Immature natural killer cell (primary cell): ENCODE measurements at regions not wholly inside any gene's neighbourhood (a gene's known extent, or its start where the extent isn't known, plus 50 kb on each side); places are given as distances from the start of the nearest gene placed in this dataset.

Source experiments
- DNase-seq, 3 donors: peaks; one replicate each; pipeline ENCODE4 v3.0.0; 2022; ENCODE audit warnings: mixed read lengths in 1 of 3
- H3K27ac Mint-ChIP-seq, 6 donors: one replicate each; pipeline ENCODE4 v1.8.0; 2020; ENCODE audit warnings: mixed read lengths in 6 of 6, mild to moderate bottlenecking in 5 of 6, inconsistent platforms in 4 of 6, moderate library complexity in 3 of 6
- H3K27me3 Mint-ChIP-seq, 3 donors: one replicate each; pipeline ENCODE4 v1.8.0; 2020 to 2021; ENCODE audit warnings: low read depth in 3 of 3, mild to moderate bottlenecking in 3 of 3, mixed read lengths in 3 of 3, moderate library complexity in 3 of 3, inconsistent platforms in 1 of 3
- H3K36me3 Mint-ChIP-seq, 3 donors: one replicate each; pipeline ENCODE4 v1.8.0; 2020; ENCODE audit warnings: mixed read lengths in 3 of 3, inconsistent platforms in 2 of 3, mild to moderate bottlenecking in 2 of 3
- H3K4me1 Mint-ChIP-seq, 2 donors: one replicate each; pipeline ENCODE4 v1.8.0; 2020; ENCODE audit warnings: inconsistent platforms in 2 of 2, mild to moderate bottlenecking in 2 of 2, mixed read lengths in 2 of 2, moderate library complexity in 1 of 2
- H3K4me3 Mint-ChIP-seq, 5 donors: one replicate each; pipeline ENCODE4 v1.8.0; 2020; ENCODE audit warnings: mild to moderate bottlenecking in 5 of 5, mixed read lengths in 5 of 5, inconsistent platforms in 3 of 5, moderate library complexity in 3 of 5
- H3K9me3 Mint-ChIP-seq, 6 donors: one replicate each; pipeline ENCODE4 v1.8.0; 2020; ENCODE audit warnings: mild to moderate bottlenecking in 6 of 6, mixed read lengths in 6 of 6, inconsistent platforms in 4 of 6, moderate library complexity in 3 of 6

GRCh38 chr1:103259982-103260381 is 151.7 kb upstream of the COL11A1 start:
- no peaks in the 10 kb centered on the region for H3K4me1 Mint-ChIP-seq
- no peaks in the 10 kb centered on the region for H3K36me3 Mint-ChIP-seq
- H3K27ac Mint-ChIP-seq: no peak overlapping the region
- peaks cover 0 to 7% (median under 1%) of the 10 kb centered on the region in 6 donors for H3K9me3 Mint-ChIP-seq
- H3K4me3 Mint-ChIP-seq: no peak overlapping the region
- peaks cover 0 to 2% (median 0%) of the 10 kb centered on the region in 3 donors for H3K27me3 Mint-ChIP-seq
- no peak for DNase-seq

- Mint-ChIP-seq H3K27me3 (no peaks in the 10 kb centered on the region), H3K9me3 (peaks cover 0 to 7% (median 2%) of the 10 kb centered on the region in 6 donors), H3K4me3 (no peak overlapping the region), H3K36me3 (no peaks in the 10 kb centered on the region), H3K27ac (no peak overlapping the region), H3K4me1 (no peaks in the 10 kb centered on the region)
- no peak for DNase-seq
Observed at GRCh38 chr1:103256490-103256889, 148.2 kb upstream of the COL11A1 start.

DNA sequence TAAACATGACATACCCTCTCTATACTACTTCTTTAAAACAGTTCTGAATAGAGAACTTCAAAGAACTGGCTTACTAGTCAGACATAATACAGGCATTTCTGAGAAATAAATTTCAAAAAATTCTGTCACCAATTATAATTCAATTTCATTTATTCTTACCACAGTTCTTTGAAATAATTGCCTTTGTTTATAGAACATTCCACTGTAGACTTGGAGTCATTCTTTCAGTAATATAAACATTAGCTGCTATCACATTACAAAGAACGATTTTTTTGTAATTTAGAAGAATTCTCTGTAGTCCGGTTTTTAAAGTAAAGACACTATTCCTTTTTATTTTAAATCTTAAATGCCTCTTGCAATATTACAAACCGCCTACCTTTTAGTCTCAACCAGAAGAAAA is 146.4 kb upstream of the COL11A1 start:
- Mint-ChIP-seq H3K27ac (no peak overlapping the region), H3K9me3 (peaks cover 0 to 6% (median 2%) of the 10 kb centered on the region in 6 donors), H3K4me3 (no peak overlapping the region), H3K4me1 (no peaks in the 10 kb centered on the region), H3K36me3 (no peaks in the 10 kb centered on the region), H3K27me3 (no peaks in the 10 kb centered on the region)
- DNase-seq: no peak

DNA sequence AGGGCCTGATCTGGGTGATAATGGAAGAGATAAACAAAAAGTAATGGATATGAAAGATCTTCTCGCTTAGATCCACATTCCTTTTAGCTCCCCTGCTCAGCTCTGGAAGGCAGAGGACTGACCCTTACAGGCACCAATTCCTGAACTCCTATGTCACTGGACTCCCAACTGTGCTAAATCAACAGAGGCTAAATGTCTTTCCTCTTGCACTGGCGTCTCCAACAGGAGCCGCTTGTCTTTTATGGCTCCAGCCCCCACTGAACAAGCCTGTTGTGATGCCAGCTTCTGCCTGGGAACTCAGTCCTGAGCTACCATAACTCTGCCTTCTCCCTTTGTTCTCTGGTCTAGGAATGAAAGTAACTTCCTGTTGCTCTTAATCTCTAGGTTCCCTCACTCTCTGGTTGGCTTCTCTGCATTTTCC is 142.1 kb upstream of the COL11A1 start:
- no peak overlapping the region for H3K27ac Mint-ChIP-seq
- H3K4me3 Mint-ChIP-seq: no peak overlapping the region
- H3K36me3 Mint-ChIP-seq: no peaks in the 10 kb centered on the region
- DNase-seq: no peak
- no peaks in the 10 kb centered on the region for H3K4me1 Mint-ChIP-seq
- H3K9me3 Mint-ChIP-seq: peaks cover 0 to 6% (median 1%) of the 10 kb centered on the region in 6 donors
- no peaks in the 10 kb centered on the region for H3K27me3 Mint-ChIP-seq

DNA sequence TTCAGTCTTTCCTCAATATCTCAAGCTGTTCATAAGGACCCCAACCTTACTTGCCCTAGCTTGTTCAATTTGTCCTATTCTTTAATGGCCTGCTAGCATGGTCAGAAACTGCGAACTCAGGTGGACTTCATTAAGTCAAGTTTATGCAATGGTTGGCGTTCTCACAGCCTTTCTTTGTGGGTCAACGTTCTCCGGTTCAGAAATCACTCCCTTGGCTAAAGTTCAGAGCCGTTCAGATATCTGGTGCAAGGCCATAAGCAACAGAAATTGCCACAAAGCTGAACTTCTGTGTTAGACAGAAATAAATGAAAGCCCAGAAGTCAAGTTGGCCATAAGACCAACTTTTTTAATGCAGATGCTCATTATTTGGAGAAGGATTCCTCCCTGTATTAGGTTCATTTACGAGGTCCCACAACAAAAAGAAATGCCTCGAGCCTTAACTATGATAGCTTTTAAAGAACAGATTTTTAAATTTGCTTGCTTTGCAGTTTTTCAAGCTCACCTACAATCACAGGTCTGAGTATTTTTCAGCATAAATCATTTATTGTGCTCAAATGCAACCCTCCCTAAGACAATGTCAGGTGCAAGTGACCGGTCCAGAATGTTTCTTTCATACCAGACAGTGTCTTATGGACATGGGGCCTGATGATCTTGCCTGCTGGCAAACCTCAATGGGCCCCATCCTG is 140.2 kb upstream of the COL11A1 start:
- H3K27ac Mint-ChIP-seq: no peak overlapping the region
- no peak overlapping the region for H3K4me3 Mint-ChIP-seq
- no peak for DNase-seq
- H3K9me3 Mint-ChIP-seq: peaks cover 0 to 6% (median 3%) of the 10 kb centered on the region in 6 donors
- H3K4me1 Mint-ChIP-seq: no peaks in the 10 kb centered on the region
- no peaks in the 10 kb centered on the region for H3K27me3 Mint-ChIP-seq
- no peaks in the 10 kb centered on the region for H3K36me3 Mint-ChIP-seq

GRCh38 chr1:103247517-103247916 is 139.2 kb upstream of the COL11A1 start:
- Mint-ChIP-seq H3K27me3 (peaks cover 0 to 2% (median 0%) of the 10 kb centered on the region in 3 donors), H3K4me1 (no peaks in the 10 kb centered on the region), H3K36me3 (no peaks in the 10 kb centered on the region), H3K27ac (no peak overlapping the region), H3K4me3 (no peak overlapping the region), H3K9me3 (peaks cover 0 to 6% (median 4%) of the 10 kb centered on the region in 6 donors)
- DNase-seq: no peak

GRCh38 chr1:103243481-103243880 is 135.2 kb upstream of the COL11A1 start:
- H3K36me3 Mint-ChIP-seq: no peaks in the 10 kb centered on the region
- peaks cover 0 to 2% (median 2%) of the 10 kb centered on the region in 3 donors for H3K27me3 Mint-ChIP-seq
- peaks cover 4 to 9% (median 6%) of the 10 kb centered on the region in 6 donors for H3K9me3 Mint-ChIP-seq
- H3K4me1 Mint-ChIP-seq: no peaks in the 10 kb centered on the region
- H3K4me3 Mint-ChIP-seq: no peak overlapping the region
- DNase-seq: no peak
- H3K27ac Mint-ChIP-seq: no peak overlapping the region

- H3K9me3 Mint-ChIP-seq: peaks cover 2 to 24% (median 6%) of the 10 kb centered on the region in 6 donors
- no peaks in the 10 kb centered on the region for H3K4me1 Mint-ChIP-seq
- H3K4me3 Mint-ChIP-seq: no peak overlapping the region
- H3K27ac Mint-ChIP-seq: no peak overlapping the region
- DNase-seq: no peak
- peaks cover 0 to 2% (median 2%) of the 10 kb centered on the region in 3 donors for H3K27me3 Mint-ChIP-seq
- H3K36me3 Mint-ChIP-seq: no peaks in the 10 kb centered on the region
Observed at GRCh38 chr1:103239034-103239433, 130.7 kb upstream of the COL11A1 start.

DNA sequence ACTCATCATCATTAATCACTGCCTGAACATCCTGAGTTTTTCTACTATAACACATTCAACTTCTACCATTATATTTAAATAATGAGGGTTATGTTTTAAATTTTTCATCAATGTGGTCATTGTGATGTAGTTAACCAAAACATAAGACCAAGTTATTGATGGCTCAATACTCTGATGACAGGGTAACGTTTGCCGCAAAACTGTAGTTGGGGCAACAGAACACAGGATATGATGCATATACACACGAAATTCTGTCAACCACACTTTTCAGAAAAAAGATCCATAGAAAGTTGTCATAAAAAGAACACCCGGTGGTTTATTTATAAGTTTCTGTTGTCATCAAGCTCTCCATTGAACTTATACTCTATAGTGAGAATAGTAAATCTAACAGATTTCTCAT is 121.7 kb upstream of the COL11A1 start:
- Mint-ChIP-seq H3K36me3 (no peaks in the 10 kb centered on the region), H3K27ac (no peak overlapping the region), H3K4me1 (no peaks in the 10 kb centered on the region), H3K4me3 (no peak overlapping the region), H3K9me3 (peaks cover 0 to 4% (median under 1%) of the 10 kb centered on the region in 6 donors), H3K27me3 (peaks cover 0 to 3% (median 0%) of the 10 kb centered on the region in 3 donors)
- DNase-seq: no peak

GRCh38 chr1:103220631-103221041 is 112.3 kb upstream of the COL11A1 start:
- Mint-ChIP-seq H3K27me3 (peaks cover 0 to 1% (median 1%) of the 10 kb centered on the region in 3 donors), H3K4me1 (no peaks in the 10 kb centered on the region), H3K36me3 (no peaks in the 10 kb centered on the region), H3K27ac (no peak overlapping the region), H3K4me3 (no peak overlapping the region), H3K9me3 (peaks cover 0 to 31% (median 14%) of the 10 kb centered on the region in 6 donors)
- no peak for DNase-seq

- no peak for DNase-seq
- peaks cover 2 to 25% (median 10%) of the 10 kb centered on the region in 6 donors for H3K9me3 Mint-ChIP-seq
- H3K4me3 Mint-ChIP-seq: no peak overlapping the region
- H3K4me1 Mint-ChIP-seq: no peaks in the 10 kb centered on the region
- H3K27me3 Mint-ChIP-seq: peaks cover 0 to 1% (median 0%) of the 10 kb centered on the region in 3 donors
- no peak overlapping the region for H3K27ac Mint-ChIP-seq
- H3K36me3 Mint-ChIP-seq: no peaks in the 10 kb centered on the region
Observed at GRCh38 chr1:103218821-103219220, 110.5 kb upstream of the COL11A1 start.

DNA sequence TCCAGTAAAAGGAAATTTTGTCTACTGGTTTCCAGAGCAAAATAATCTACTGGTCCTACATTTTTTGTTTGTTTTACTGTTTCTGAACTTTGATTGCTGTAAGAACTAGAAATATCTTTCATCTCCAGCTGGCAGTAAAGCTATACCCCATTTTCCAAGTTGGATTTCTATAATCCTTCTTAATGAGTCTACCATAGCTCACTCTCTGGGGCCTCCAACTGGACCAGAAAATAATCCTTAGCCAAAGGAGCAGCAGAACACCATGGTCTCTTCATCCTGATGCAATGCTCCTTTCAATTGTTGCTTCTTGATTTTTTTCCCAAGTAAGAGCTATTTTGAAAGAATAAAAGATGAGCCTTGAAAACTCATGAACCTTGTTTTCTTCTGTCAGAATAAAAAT is 110.0 kb upstream of the COL11A1 start:
- Mint-ChIP-seq H3K36me3 (no peaks in the 10 kb centered on the region), H3K4me3 (no peak overlapping the region)
- DNase-seq: no peak

GRCh38 chr1:103211073-103211472 is 102.8 kb upstream of the COL11A1 start:
- Mint-ChIP-seq H3K27me3 (no peaks in the 10 kb centered on the region), H3K4me3 (no peak overlapping the region), H3K36me3 (no peaks in the 10 kb centered on the region), H3K27ac (no peak overlapping the region), H3K4me1 (no peaks in the 10 kb centered on the region), H3K9me3 (peaks cover 0 to 8% (median 3%) of the 10 kb centered on the region in 6 donors)
- DNase-seq: no peak

More for the DNA sequence above, 110.0 kb upstream of the COL11A1 start:
- Mint-ChIP-seq H3K9me3 (peaks cover 2 to 21% (median 8%) of the 10 kb centered on the region in 6 donors), H3K27me3 (peaks cover 0 to 1% (median 0%) of the 10 kb centered on the region in 3 donors), H3K4me1 (no peaks in the 10 kb centered on the region), H3K27ac (no peak overlapping the region)

- no peak for DNase-seq
- Mint-ChIP-seq H3K27ac (no peak overlapping the region), H3K9me3 (peaks cover 0 to 9% (median 5%) of the 10 kb centered on the region in 6 donors), H3K4me1 (no peaks in the 10 kb centered on the region), H3K27me3 (no peaks in the 10 kb centered on the region), H3K4me3 (no peak overlapping the region), H3K36me3 (no peaks in the 10 kb centered on the region)
Observed at GRCh38 chr1:103208844-103209243, 100.5 kb upstream of the COL11A1 start.

DNA sequence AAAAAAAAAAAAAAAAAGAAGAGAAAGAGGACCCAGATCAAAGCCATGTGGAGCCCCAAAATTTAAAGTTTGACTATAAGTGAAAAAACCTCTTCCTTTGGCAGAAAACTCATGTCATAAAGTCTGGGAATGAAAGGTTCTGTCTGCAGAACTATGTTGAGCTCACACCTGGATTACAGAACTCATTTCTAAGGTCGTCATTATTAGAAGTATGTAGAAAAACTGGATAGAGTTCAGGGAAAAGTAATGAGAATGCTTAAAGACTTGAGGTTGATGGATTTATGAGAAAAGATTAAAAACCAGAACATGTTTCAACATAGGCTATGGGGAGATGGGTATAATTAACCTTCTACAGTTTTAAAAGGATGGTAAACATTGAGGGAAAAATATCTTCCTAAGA is 90.7 kb upstream of the COL11A1 start:
- Mint-ChIP-seq H3K36me3 (no peaks in the 10 kb centered on the region), H3K4me1 (no peaks in the 10 kb centered on the region), H3K27me3 (peaks cover 0 to 2% (median 0%) of the 10 kb centered on the region in 3 donors), H3K27ac (no peak overlapping the region), H3K4me3 (no peak overlapping the region), H3K9me3 (peaks cover 0 to 14% (median 6%) of the 10 kb centered on the region in 6 donors)
- no peak for DNase-seq
